ENCODE measurements at regions not wholly inside any gene's neighbourhood (a gene's known extent, or its start where the extent isn't known, plus 50 kb on each side); places are given as distances from the start of the nearest gene placed in this dataset.

- intact Hi-C loops (cut with micrococcal nuclease; ENCODE audit: unreplicated experiment): no loop called here
- H3K36me3 Mint-ChIP-seq (ENCODE audit: insufficient read depth, unreplicated experiment): no peaks in the 10 kb centered on the region
- no peak for TF ChIP-seq CTCF (IDR thresholded peaks at IDR 0.05; ENCODE audit: unreplicated experiment)
- no peak overlapping the region for H3K4me3 Mint-ChIP-seq (ENCODE audit: low read depth, unreplicated experiment)
- no peaks in the 10 kb centered on the region for H3K27me3 Mint-ChIP-seq (ENCODE audit: unreplicated experiment)
- BruUV-seq (replicated peaks): no TSS peak
- H3K27ac Mint-ChIP-seq (ENCODE audit: unreplicated experiment): no peak overlapping the region
- peaks cover 6% of the 10 kb centered on the region for H3K9me3 Mint-ChIP-seq (ENCODE audit: low read depth, unreplicated experiment)
- no peak for DNase-seq
- H3K4me1 Mint-ChIP-seq (ENCODE audit: low read depth, unreplicated experiment): no peaks in the 10 kb centered on the region
- CTCF ChIA-PET: no interaction called here
Observed at GRCh38 chr5:106677057-106677456, 993.7 kb downstream of the EFNA5 start.

- intact Hi-C loops (cut with micrococcal nuclease; ENCODE audit: unreplicated experiment): no loop called here
- no peak for DNase-seq
- BruUV-seq (replicated peaks): no TSS peak
- CTCF ChIA-PET: no interaction called here
- no peak for TF ChIP-seq CTCF (IDR thresholded peaks at IDR 0.05; ENCODE audit: unreplicated experiment)
- no peak overlapping the region for H3K27ac Mint-ChIP-seq (ENCODE audit: unreplicated experiment)
- H3K36me3 Mint-ChIP-seq (ENCODE audit: insufficient read depth, unreplicated experiment): no peaks in the 10 kb centered on the region
- H3K9me3 Mint-ChIP-seq (ENCODE audit: low read depth, unreplicated experiment): peaks cover 6% of the 10 kb centered on the region
- H3K27me3 Mint-ChIP-seq (ENCODE audit: unreplicated experiment): no peaks in the 10 kb centered on the region
- H3K4me1 Mint-ChIP-seq (ENCODE audit: low read depth, unreplicated experiment): no peaks in the 10 kb centered on the region
- H3K4me3 Mint-ChIP-seq (ENCODE audit: low read depth, unreplicated experiment): no peak overlapping the region
Observed at GRCh38 chr5:106675687-106676086, 995.0 kb downstream of the EFNA5 start.

- BruUV-seq (replicated peaks): no TSS peak
Observed at GRCh38 chr5:106673941-106674340, 996.8 kb downstream of the EFNA5 start.

GRCh38 chr5:106661866-106662265 is 1008.9 kb downstream of the EFNA5 start:
- intact Hi-C loops (cut with micrococcal nuclease; ENCODE audit: unreplicated experiment): no loop called here
- Mint-ChIP-seq H3K36me3 (ENCODE audit: insufficient read depth, unreplicated experiment) (no peaks in the 10 kb centered on the region), H3K27me3 (ENCODE audit: unreplicated experiment) (no peaks in the 10 kb centered on the region), H3K9me3 (ENCODE audit: low read depth, unreplicated experiment) (no peaks in the 10 kb centered on the region), H3K4me3 (ENCODE audit: low read depth, unreplicated experiment) (no peak overlapping the region), H3K27ac (ENCODE audit: unreplicated experiment) (no peak overlapping the region), H3K4me1 (ENCODE audit: low read depth, unreplicated experiment) (no peaks in the 10 kb centered on the region)
- no peak for DNase-seq
- BruUV-seq (replicated peaks): no TSS peak
- TF ChIP-seq CTCF (IDR thresholded peaks at IDR 0.05; ENCODE audit: unreplicated experiment): no peak
- CTCF ChIA-PET: no interaction called here

More at GRCh38 chr5:106673941-106674340, 996.8 kb downstream of the EFNA5 start:
- no peak for TF ChIP-seq CTCF (IDR thresholded peaks at IDR 0.05; ENCODE audit: unreplicated experiment)
- no peaks in the 10 kb centered on the region for H3K4me1 Mint-ChIP-seq (ENCODE audit: low read depth, unreplicated experiment)
- no peak overlapping the region for H3K4me3 Mint-ChIP-seq (ENCODE audit: low read depth, unreplicated experiment)
- CTCF ChIA-PET: no interaction called here
- peaks cover 3% of the 10 kb centered on the region for H3K9me3 Mint-ChIP-seq (ENCODE audit: low read depth, unreplicated experiment)
- H3K27ac Mint-ChIP-seq (ENCODE audit: unreplicated experiment): no peak overlapping the region
- intact Hi-C loops (cut with micrococcal nuclease; ENCODE audit: unreplicated experiment): no loop called here
- DNase-seq: no peak
- H3K36me3 Mint-ChIP-seq (ENCODE audit: insufficient read depth, unreplicated experiment): no peaks in the 10 kb centered on the region
- H3K27me3 Mint-ChIP-seq (ENCODE audit: unreplicated experiment): no peaks in the 10 kb centered on the region

- no peak overlapping the region for H3K27ac Mint-ChIP-seq (ENCODE audit: unreplicated experiment)
- DNase-seq: no peak
- TF ChIP-seq CTCF (IDR thresholded peaks at IDR 0.05; ENCODE audit: unreplicated experiment): no peak
- BruUV-seq (replicated peaks): no TSS peak
- H3K9me3 Mint-ChIP-seq (ENCODE audit: low read depth, unreplicated experiment): no peaks in the 10 kb centered on the region
- no peaks in the 10 kb centered on the region for H3K4me1 Mint-ChIP-seq (ENCODE audit: low read depth, unreplicated experiment)
- no peaks in the 10 kb centered on the region for H3K27me3 Mint-ChIP-seq (ENCODE audit: unreplicated experiment)
- H3K4me3 Mint-ChIP-seq (ENCODE audit: low read depth, unreplicated experiment): no peak overlapping the region
- CTCF ChIA-PET: no interaction called here
- no peaks in the 10 kb centered on the region for H3K36me3 Mint-ChIP-seq (ENCODE audit: insufficient read depth, unreplicated experiment)
- intact Hi-C loops (cut with micrococcal nuclease; ENCODE audit: unreplicated experiment): no loop called here
Observed at GRCh38 chr5:106660681-106661080, 1010.1 kb downstream of the EFNA5 start.

Measured in Calu3 (cell line).